DND-41 (cell line): ENCODE measurements at regions not wholly inside any gene's neighbourhood (a gene's known extent, or its start where the extent isn't known, plus 50 kb on each side); places are given as distances from the start of the nearest gene placed in this dataset.

Experiments used
- ATAC-seq: fragments of 200-7000 bp; cut with Tn5 transposase; 3 replicates; pipeline ENCODE4 v1.9.1; 2021; ENCODE audit warnings: low read depth; ENCODE audit not compliant: insufficient read depth
- DNase-seq: peaks from one replicate; pipeline ENCODE4 v3.0.0-alpha.2; 2020
- H2AFZ ChIP-seq: 2 replicates; pipeline ENCODE4 v1.6.0; 2012; ENCODE audit warnings: low read depth, low read length
- H3K27ac ChIP-seq: 2 replicates; pipeline ENCODE4 v1.5.1; 2012; ENCODE audit warnings: low read length, inconsistent platforms
- H3K27me3 ChIP-seq: fragments of 200-600 bp; sonication (generic); 2 replicates; pipeline ENCODE4 v1.6.0; 2012; ENCODE audit warnings: low read length, mild to moderate bottlenecking, inconsistent platforms; ENCODE audit not compliant: insufficient read depth, poor library complexity
- H3K36me3 ChIP-seq: 2 replicates; pipeline ENCODE4 v1.5.1; 2012; ENCODE audit warnings: low read length, inconsistent platforms; ENCODE audit not compliant: insufficient read depth
- H3K4me1 ChIP-seq: 2 replicates; pipeline ENCODE4 v1.5.1; 2012; ENCODE audit warnings: mild to moderate bottlenecking, low read length; ENCODE audit not compliant: insufficient read depth
- H3K4me2 ChIP-seq: 2 replicates; pipeline ENCODE4 v1.6.0; 2012; ENCODE audit warnings: mild to moderate bottlenecking, moderate library complexity, low read length, inconsistent platforms; ENCODE audit not compliant: insufficient read depth
- H3K4me3 ChIP-seq, 2 experiments: fragments of 200-600 bp in 1 of 2; shearing (Covaris generic) in 1 of 2; 2 replicates each; pipeline ENCODE4 v1.5.1; 2012 to 2016; ENCODE audit warnings: inconsistent platforms in 2 of 2, low read length in 2 of 2, mild to moderate bottlenecking in 2 of 2, low read depth in 1 of 2, moderate library complexity in 1 of 2
- H3K79me2 ChIP-seq: 2 replicates; pipeline ENCODE4 v1.6.0; 2012; ENCODE audit warnings: low read length, inconsistent platforms; ENCODE audit not compliant: insufficient read depth
- H3K9ac ChIP-seq: 2 replicates; pipeline ENCODE4 v1.6.0; 2012; ENCODE audit warnings: low read depth, mild to moderate bottlenecking, inconsistent platforms, low read length, moderate library complexity
- H3K9me3 ChIP-seq: 2 replicates; pipeline ENCODE4 v1.5.1; 2012; ENCODE audit warnings: low read length, moderate library complexity, mild to moderate bottlenecking, inconsistent platforms; ENCODE audit not compliant: insufficient read depth, severe bottlenecking
- H4K20me1 ChIP-seq: 2 replicates; pipeline ENCODE4 v1.6.0; 2012; ENCODE audit warnings: low read length; ENCODE audit not compliant: insufficient read depth
- EZH2 ChIP-seq: IDR thresholded peaks from 3 replicates; pipeline ENCODE4 v1.6.1; 2012; ENCODE audit warnings: borderline replicate concordance, low read depth, mild to moderate bottlenecking, moderate library complexity, low read length, inconsistent platforms; ENCODE audit not compliant: severe bottlenecking
- TF ChIP-seq, protein P1 (sequence below): IDR thresholded peaks from 2 replicates; pipeline ENCODE4 v1.5.1; 2012; ENCODE audit warnings: borderline replicate concordance, low read length, moderate library complexity, mild to moderate bottlenecking; ENCODE audit not compliant: poor library complexity, severe bottlenecking; ENCODE audit errors: extremely low read depth

DNA sequence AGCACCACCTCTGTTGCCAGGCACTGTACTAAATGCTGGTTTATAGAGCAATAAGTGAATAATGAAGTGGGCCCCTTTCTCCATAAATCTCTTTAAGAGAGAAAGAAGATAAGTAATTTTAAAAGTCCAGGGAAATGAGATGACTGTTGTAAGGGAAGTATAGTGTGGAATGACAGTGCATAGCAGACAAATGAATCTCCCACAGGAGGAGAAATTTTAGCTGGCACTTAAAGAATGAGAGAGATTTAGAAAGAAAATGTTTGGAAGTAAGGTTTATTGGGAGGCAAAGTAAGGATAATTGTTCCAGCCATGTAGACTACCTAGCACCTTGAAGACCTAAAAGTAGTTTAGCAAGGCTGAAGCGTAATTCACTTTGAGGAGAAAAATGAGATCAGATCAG lies 1081.1 kb upstream of the PABPC4L start:
- Histone ChIP-seq H3K4me3 (no peak overlapping the region), H3K9ac (no peak overlapping the region), H3K9me3 (no peaks in the 10 kb centered on the region), H4K20me1 (no peaks in the 10 kb centered on the region), H3K36me3 (no peaks in the 10 kb centered on the region), H3K4me2 (no peak overlapping the region), H3K27me3 (no peaks in the 10 kb centered on the region), H3K4me1 (no peaks in the 10 kb centered on the region), H3K27ac (no peak overlapping the region), H3K79me2 (no peaks in the 10 kb centered on the region), H2AFZ (no peak overlapping the region)
- ATAC-seq (no peak), DNase-seq (no peak)
- TF ChIP-seq EZH2, result no peak
- TF ChIP-seq, protein P1, sequence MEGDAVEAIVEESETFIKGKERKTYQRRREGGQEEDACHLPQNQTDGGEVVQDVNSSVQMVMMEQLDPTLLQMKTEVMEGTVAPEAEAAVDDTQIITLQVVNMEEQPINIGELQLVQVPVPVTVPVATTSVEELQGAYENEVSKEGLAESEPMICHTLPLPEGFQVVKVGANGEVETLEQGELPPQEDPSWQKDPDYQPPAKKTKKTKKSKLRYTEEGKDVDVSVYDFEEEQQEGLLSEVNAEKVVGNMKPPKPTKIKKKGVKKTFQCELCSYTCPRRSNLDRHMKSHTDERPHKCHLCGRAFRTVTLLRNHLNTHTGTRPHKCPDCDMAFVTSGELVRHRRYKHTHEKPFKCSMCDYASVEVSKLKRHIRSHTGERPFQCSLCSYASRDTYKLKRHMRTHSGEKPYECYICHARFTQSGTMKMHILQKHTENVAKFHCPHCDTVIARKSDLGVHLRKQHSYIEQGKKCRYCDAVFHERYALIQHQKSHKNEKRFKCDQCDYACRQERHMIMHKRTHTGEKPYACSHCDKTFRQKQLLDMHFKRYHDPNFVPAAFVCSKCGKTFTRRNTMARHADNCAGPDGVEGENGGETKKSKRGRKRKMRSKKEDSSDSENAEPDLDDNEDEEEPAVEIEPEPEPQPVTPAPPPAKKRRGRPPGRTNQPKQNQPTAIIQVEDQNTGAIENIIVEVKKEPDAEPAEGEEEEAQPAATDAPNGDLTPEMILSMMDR, result no peak

DNA sequence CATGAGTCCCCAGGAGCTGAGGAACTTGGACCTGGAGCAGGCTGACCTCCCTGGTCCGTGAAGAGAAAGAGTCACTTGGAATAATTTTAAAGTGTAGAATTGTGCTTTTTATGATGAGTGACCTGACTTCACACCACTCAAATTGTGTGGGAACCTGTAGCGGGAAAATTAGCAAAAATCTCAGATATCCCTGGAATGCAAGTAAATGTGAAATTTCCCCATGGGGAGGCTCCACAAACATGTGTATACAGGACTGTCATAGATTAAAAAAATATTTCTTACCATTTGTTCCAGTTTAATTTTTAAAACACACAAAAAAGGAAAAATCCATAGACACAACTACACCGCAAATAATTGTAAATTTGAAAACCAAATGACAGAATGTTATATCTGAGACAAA lies 1079.6 kb upstream of the PABPC4L start:
- Histone ChIP-seq H3K27me3 (no peaks in the 10 kb centered on the region), H3K9ac (no peak overlapping the region), H3K27ac (no peak overlapping the region), H3K79me2 (no peaks in the 10 kb centered on the region), H2AFZ (no peak overlapping the region), H3K36me3 (no peaks in the 10 kb centered on the region), H3K4me1 (no peaks in the 10 kb centered on the region), H3K9me3 (no peaks in the 10 kb centered on the region), H3K4me2 (no peak overlapping the region), H4K20me1 (no peaks in the 10 kb centered on the region), H3K4me3 (no peak overlapping the region)
- TF ChIP-seq, protein P1, result no peak
- TF ChIP-seq EZH2, result no peak
- DNase-seq (no peak), ATAC-seq (no peak)

DNA sequence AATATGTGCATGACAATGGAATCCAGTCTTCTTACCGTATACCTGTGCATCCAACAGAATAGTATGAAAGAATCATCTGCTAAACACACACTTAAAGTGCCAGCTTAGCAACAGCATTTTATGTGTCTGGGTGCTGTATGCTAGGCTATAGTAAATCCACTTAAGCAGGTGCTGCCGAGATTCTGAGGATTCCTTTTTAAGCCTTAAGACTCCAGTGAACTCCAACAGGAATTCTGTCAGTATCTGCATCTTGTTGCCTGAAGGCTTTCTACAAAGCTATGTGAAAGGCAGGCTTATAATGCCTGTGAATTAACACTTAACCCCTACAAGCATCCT lies 1076.4 kb upstream of the PABPC4L start:
- no peaks in the 10 kb centered on the region for H3K4me1 ChIP-seq
- H2AFZ ChIP-seq, result no peak overlapping the region
- H3K9ac ChIP-seq, result no peak overlapping the region
- H3K79me2 ChIP-seq, result no peaks in the 10 kb centered on the region
- H3K4me3 ChIP-seq, result no peak overlapping the region
- no peaks in the 10 kb centered on the region for H4K20me1 ChIP-seq
- ATAC-seq (no peak), DNase-seq (no peak)
- H3K9me3 ChIP-seq, result no peaks in the 10 kb centered on the region
- no peak overlapping the region for H3K4me2 ChIP-seq
- no peak for TF ChIP-seq EZH2
- H3K36me3 ChIP-seq, result no peaks in the 10 kb centered on the region
- H3K27ac ChIP-seq, result no peak overlapping the region
- H3K27me3 ChIP-seq, result no peaks in the 10 kb centered on the region

- DNase-seq (no peak), ATAC-seq (no peak)
- H4K20me1 ChIP-seq, result no peaks in the 10 kb centered on the region
- H3K79me2 ChIP-seq, result no peaks in the 10 kb centered on the region
- no peak overlapping the region for H3K27ac ChIP-seq
- H3K9ac ChIP-seq, result no peak overlapping the region
- TF ChIP-seq EZH2, result no peak
- TF ChIP-seq, protein P1, result no peak
- no peaks in the 10 kb centered on the region for H3K4me1 ChIP-seq
- H3K4me2 ChIP-seq, result no peak overlapping the region
- H3K4me3 ChIP-seq, result no peak overlapping the region
- H3K27me3 ChIP-seq, result no peaks in the 10 kb centered on the region
- no peaks in the 10 kb centered on the region for H3K36me3 ChIP-seq
- H2AFZ ChIP-seq, result no peak overlapping the region
- no peaks in the 10 kb centered on the region for H3K9me3 ChIP-seq
Measured at GRCh38 chr4:135277068-135277979, 1075.7 kb upstream of the PABPC4L start.
